AG04450 (cell line): ENCODE measurements at regions not wholly inside any gene's neighbourhood (a gene's known extent, or its start where the extent isn't known, plus 50 kb on each side); places are given as distances from the start of the nearest gene placed in this dataset.

Experiments used
- CTCF ChIA-PET: fragments of 300-600, 350-600 bp; formaldehyde crosslinking; extraction: SDS; loops from one replicate; lab custom pipeline; 2022; ENCODE audit warnings: antibody characterized with exemption, inconsistent platforms; lab: Charles Lee
- POLR2A ChIA-PET: fragments of 350-600 bp; formaldehyde crosslinking; extraction: SDS; loops from one replicate; lab custom pipeline; 2021; ENCODE audit warnings: antibody characterized with exemption, inconsistent platforms; lab: Yijun Ruan, JAX
- DNase-seq: peaks from one replicate; pipeline ENCODE4 v3.0.0-alpha.2; 2011; ENCODE audit warnings: low read depth, low spot score
- H3K27ac ChIP-seq: one replicate; pipeline ENCODE4 v1.5.1; 2012; ENCODE audit warnings: low read depth, low read length, control low read depth
- H3K27me3 ChIP-seq: one replicate; pipeline ENCODE4 v1.6.0; 2012; ENCODE audit warnings: low read length; ENCODE audit not compliant: control insufficient read depth, insufficient read depth
- H3K4me3 ChIP-seq: 2 replicates; pipeline ENCODE4 v1.5.1; 2011; ENCODE audit warnings: mild to moderate bottlenecking, low read depth, low read length, control low read depth
- H3K9me3 ChIP-seq: 2 replicates; pipeline ENCODE4 v1.5.1; 2012; ENCODE audit warnings: low read length; ENCODE audit not compliant: control insufficient read depth, insufficient read depth
- TF ChIP-seq, protein P1 (sequence below): IDR thresholded peaks from 2 replicates; pipeline ENCODE4 v1.5.1; 2011; ENCODE audit warnings: low read depth, low read length, control low read depth, inconsistent platforms

DNA sequence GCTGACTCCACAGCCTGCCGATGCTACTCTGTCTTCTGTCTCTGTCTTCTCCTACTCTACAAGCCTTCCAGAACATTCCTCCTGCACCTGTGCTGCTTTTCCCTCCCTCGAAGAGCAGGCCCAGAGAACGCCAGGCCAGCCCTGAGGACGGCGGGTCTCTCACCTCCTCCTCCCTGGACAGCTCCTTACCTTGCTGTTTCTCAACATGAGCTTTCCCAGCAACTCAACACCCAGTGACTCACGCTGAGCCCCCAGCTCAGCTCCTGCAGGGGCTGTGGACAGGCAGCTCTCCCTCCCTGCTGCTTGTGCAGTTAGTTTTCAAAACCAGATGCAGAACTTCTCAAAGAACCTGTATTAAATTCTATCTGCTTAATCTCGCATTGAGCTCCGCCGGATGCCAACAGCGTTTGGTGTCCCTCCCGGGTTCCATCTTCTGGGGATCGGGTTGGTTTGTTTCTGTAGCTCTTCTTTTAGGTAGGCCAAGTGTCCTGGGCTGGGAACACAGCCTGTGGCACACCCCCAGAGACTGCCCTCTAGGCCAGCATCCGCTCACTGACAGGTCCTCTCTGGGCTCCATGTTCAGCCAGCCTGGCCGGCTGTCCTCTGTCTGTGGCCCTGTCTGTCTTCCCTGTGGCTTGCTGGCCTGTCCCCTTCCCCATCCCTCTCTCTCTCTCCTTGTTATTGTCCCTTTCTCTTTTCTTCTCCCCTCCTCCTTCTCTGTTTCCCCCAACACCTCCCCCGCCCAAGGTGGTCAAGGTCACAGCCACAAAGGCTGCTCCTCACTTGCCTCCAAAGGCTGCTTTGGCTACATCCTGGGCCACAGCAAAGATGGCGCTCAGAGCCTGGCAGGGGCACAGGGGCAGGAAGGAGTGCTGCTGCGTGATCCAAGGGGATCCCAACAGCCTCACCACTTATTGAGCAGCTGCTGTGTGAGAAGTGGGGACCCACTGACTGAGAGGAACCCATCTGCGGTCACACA is 391.0 kb downstream of the MATN1 start:
- TF ChIP-seq, protein P1, sequence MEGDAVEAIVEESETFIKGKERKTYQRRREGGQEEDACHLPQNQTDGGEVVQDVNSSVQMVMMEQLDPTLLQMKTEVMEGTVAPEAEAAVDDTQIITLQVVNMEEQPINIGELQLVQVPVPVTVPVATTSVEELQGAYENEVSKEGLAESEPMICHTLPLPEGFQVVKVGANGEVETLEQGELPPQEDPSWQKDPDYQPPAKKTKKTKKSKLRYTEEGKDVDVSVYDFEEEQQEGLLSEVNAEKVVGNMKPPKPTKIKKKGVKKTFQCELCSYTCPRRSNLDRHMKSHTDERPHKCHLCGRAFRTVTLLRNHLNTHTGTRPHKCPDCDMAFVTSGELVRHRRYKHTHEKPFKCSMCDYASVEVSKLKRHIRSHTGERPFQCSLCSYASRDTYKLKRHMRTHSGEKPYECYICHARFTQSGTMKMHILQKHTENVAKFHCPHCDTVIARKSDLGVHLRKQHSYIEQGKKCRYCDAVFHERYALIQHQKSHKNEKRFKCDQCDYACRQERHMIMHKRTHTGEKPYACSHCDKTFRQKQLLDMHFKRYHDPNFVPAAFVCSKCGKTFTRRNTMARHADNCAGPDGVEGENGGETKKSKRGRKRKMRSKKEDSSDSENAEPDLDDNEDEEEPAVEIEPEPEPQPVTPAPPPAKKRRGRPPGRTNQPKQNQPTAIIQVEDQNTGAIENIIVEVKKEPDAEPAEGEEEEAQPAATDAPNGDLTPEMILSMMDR = no peak
- Histone ChIP-seq H3K4me3 (no peak overlapping the region), H3K9me3 (no peaks in the 10 kb centered on the region), H3K27ac (no peak overlapping the region), H3K27me3 (no peaks in the 10 kb centered on the region)
- ChIA-PET CTCF (interaction anchor here (0.6 kb wide), 1 partner anchor 1013 kb away, joined by 5 read pairs; no protein-coding TSS in a partner anchor), POLR2A (no interaction called here)
- DNase-seq = no peak

DNA sequence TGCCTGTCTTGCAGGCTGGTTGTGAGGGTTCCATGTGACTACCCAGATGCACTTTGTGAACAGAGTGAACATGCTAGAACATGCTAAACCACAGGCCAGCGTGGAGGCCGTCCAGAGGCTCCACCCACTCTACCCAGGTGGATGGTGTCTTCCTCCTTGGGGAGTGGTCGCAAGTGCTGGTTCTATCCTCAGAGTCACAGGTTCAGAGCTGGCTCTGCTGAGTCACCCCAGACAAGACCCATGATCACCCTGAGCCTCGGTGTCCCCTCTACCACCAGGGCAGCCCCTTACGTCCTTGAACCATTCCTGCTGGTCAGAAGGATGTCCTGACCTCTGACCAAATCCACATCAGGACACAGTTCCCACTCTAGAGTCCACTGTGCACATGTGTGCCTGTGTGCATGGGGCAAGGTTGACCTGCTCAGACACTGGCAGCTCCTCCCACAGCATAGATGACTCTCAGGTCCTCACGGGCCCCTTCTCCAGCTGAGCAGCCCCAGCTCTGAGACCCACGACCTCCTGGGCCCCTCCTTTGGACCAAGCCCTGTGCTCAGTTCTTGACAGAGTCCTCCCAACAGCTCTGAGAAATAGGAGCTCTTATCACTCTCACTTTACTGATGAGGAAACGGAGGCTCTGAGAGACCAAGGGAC is 391.8 kb downstream of the MATN1 start:
- TF ChIP-seq, protein P1 = no peak
- DNase-seq = no peak
- Histone ChIP-seq H3K4me3 (no peak overlapping the region), H3K27ac (no peak overlapping the region), H3K9me3 (no peaks in the 10 kb centered on the region), H3K27me3 (no peaks in the 10 kb centered on the region)
- CTCF ChIA-PET = no interaction called here
- POLR2A ChIA-PET = no interaction called here

DNA sequence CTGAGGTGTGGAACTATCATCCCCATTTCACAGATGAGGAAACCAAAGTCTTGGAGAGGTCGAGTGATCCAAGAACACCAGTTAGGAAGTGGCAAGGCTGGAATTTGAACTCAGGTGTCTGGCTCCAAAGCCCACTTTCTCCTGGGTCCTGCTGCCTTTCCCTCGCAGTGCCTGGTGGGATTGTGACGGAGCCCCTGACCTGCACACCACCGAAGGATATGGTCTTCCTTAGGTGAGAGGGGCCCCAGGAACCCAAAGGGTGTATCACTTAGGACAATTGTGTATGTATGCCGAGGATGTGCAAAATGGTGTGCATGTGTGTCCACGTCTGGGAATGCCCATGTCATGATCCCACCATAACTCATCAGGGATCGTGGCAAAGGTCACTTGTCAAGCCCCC is 392.7 kb downstream of the MATN1 start:
- no peaks in the 10 kb centered on the region for H3K9me3 ChIP-seq
- no peaks in the 10 kb centered on the region for H3K27me3 ChIP-seq
- no peak overlapping the region for H3K27ac ChIP-seq
- H3K4me3 ChIP-seq = no peak overlapping the region
- TF ChIP-seq, protein P1 = no peak
- ChIA-PET CTCF (no interaction called here), POLR2A (no interaction called here)
- no peak for DNase-seq

DNA sequence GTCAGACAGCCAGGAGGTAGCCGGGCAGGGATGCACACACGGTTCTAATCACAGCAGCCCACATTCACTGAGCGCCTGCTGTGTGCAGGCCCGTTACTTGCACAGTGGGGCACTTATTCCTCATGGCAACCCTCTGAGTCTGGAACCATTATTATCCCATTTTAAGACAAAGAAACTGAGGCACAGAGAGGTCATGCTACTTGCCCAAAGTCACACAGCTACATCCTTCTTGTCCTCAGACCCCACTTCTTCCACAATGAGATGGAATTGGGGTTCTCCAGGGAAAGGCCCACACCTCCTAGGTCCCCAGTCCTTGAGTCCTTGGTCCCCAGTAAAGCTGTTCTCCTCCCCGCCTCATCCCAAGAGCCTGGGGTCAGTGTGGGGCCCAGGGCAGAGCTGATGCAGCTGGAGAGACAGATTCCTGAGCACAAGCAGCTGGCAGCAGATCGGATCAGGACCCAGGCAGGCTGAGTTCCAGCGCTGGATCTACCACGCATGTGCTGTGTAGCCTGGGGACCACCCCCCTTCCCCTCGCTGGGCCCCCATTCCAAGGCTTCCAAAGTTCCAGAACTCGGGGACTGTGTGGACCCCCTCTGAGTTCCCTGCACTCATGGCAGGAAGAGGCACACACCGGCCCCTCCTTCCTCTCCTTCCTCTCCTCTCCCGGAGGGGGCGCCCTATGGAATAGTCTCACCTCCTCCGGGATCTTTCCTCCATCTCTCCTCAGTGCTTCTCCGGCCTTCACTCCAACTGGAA is 393.4 kb downstream of the MATN1 start:
- no peak for DNase-seq
- ChIA-PET CTCF (no interaction called here), POLR2A (no interaction called here)
- Histone ChIP-seq H3K27ac (no peak overlapping the region), H3K27me3 (no peaks in the 10 kb centered on the region), H3K4me3 (no peak overlapping the region), H3K9me3 (no peaks in the 10 kb centered on the region)
- TF ChIP-seq, protein P1 = no peak
